ENCODE measurements at regions not wholly inside any gene's neighbourhood (a gene's known extent, or its start where the extent isn't known, plus 50 kb on each side); places are given as distances from the start of the nearest gene placed in this dataset.

DNA sequence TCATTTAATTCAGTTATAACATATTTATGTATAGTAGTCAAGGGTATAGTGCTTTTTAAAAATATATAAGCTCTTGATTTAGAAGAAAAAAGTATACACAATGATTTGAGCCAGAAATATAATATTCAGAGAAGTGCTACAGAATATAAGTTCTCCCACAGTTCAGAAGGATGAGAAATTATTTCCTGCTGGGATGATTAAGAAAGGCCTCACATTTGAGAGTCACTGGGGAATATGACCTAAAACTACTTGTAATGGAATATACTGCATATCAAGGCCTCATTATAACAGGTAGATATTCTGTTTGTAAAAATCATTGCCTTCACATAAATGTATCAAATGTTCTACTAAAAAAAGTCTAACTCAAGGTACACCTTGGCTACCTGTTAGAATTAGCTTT lies 203.5 kb downstream of the MBD2 start:
- no peak for TF ChIP-seq EP300 (IDR thresholded peaks at IDR 0.05)
- TF ChIP-seq POLR2AphosphoS5 (IDR thresholded peaks at IDR 0.05): no peak
- TF ChIP-seq POLR2A (IDR thresholded peaks at IDR 0.05): no peak
- TF ChIP-seq, protein P1, sequence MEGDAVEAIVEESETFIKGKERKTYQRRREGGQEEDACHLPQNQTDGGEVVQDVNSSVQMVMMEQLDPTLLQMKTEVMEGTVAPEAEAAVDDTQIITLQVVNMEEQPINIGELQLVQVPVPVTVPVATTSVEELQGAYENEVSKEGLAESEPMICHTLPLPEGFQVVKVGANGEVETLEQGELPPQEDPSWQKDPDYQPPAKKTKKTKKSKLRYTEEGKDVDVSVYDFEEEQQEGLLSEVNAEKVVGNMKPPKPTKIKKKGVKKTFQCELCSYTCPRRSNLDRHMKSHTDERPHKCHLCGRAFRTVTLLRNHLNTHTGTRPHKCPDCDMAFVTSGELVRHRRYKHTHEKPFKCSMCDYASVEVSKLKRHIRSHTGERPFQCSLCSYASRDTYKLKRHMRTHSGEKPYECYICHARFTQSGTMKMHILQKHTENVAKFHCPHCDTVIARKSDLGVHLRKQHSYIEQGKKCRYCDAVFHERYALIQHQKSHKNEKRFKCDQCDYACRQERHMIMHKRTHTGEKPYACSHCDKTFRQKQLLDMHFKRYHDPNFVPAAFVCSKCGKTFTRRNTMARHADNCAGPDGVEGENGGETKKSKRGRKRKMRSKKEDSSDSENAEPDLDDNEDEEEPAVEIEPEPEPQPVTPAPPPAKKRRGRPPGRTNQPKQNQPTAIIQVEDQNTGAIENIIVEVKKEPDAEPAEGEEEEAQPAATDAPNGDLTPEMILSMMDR (IDR thresholded peaks at IDR 0.05): no peak
- H3K9me3 ChIP-seq: no peaks in the 10 kb centered on the region
- no peaks in the 10 kb centered on the region for H3K4me1 ChIP-seq
- no peaks in the 10 kb centered on the region for H3K27me3 ChIP-seq
- H3K36me3 ChIP-seq: no peaks in the 10 kb centered on the region
- DNase-seq: no peak
- H3K27ac ChIP-seq: no peak overlapping the region
- intact Hi-C loops (cut with DNase I): no loop called here
- H3K4me3 ChIP-seq: no peak overlapping the region

DNA sequence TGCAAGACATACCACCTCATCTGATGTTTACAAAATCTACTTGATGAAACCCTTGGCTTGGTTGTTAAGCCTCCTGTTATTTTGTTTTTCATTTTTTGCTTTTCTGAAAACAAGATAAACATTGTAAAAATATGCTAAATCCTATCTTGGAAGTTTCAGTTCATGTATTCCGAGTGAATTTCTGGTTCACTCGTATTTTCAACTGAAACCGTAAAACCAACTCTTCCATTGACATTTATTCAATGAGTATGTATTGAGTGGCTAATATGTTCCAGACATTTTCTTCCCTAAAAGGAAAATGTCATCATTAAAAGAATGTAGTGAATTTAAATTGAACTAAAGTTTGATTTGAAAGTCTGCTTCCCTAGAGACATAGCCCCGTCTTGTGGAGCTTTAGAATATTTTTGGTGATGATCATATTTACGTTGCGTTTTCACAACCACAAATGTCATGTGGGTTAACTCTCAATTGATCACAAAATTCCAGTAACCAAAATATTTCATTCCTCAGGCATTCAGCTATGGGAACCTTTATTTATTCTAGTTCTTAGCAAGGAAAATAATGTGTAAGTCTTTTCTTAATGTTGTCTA lies 204.2 kb downstream of the MBD2 start:
- Histone ChIP-seq H3K36me3 (no peaks in the 10 kb centered on the region), H3K27ac (no peak overlapping the region), H3K4me1 (no peaks in the 10 kb centered on the region), H3K4me3 (no peak overlapping the region), H3K27me3 (no peaks in the 10 kb centered on the region), H3K9me3 (no peaks in the 10 kb centered on the region)
- intact Hi-C loops (cut with DNase I): no loop called here
- no peak for DNase-seq
- WGBS, 2 donors: 78 to 87% methylated on average over 6 of the region's 6 CpGs
- TF ChIP-seq, protein P1 (IDR thresholded peaks at IDR 0.05): no peak
- TF ChIP-seq POLR2A (IDR thresholded peaks at IDR 0.05): no peak
- no peak for TF ChIP-seq EP300 (IDR thresholded peaks at IDR 0.05)
- TF ChIP-seq POLR2AphosphoS5 (IDR thresholded peaks at IDR 0.05): no peak

- 67 to 74% methylated on average over 3 of the region's 3 CpGs for WGBS, 2 donors
- intact Hi-C loops (cut with DNase I): no loop called here
- Histone ChIP-seq H3K4me1 (no peaks in the 10 kb centered on the region), H3K4me3 (no peak overlapping the region), H3K9me3 (no peaks in the 10 kb centered on the region), H3K27me3 (no peaks in the 10 kb centered on the region), H3K27ac (no peak overlapping the region), H3K36me3 (no peaks in the 10 kb centered on the region)
- DNase-seq: no peak
- TF ChIP-seq POLR2A (IDR thresholded peaks at IDR 0.05) (no peak), POLR2AphosphoS5 (IDR thresholded peaks at IDR 0.05) (no peak), EP300 (IDR thresholded peaks at IDR 0.05) (no peak)
- TF ChIP-seq, protein P1 (IDR thresholded peaks at IDR 0.05): no peak
These were observed 204.8 kb downstream of the MBD2 start for GRCh38 chr18:54019641-54020040.

DNA sequence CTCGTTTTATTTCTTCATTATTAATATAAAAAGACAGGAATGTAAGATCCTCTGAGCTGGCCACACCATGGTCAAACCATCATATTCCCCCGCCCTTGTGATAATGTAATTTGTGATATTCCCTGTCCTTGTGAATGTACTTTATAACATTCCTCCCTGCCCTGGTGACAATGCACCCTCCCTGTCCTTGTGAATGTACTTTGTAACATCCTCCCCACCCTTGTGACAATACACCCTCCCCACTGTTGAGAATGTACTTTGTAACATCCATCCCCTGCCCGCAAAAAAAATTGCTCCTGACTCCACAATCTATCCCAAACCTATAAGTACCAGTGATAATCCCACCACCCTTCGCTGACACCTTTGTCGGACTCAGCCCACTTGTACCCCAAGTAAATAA lies 211.0 kb downstream of the MBD2 start:
- WGBS, 2 donors: 79 to 93% methylated on average over 5 of the region's 5 CpGs
- H3K27ac ChIP-seq: no peak overlapping the region
- DNase-seq: no peak
- TF ChIP-seq, protein P1 (IDR thresholded peaks at IDR 0.05): no peak
- TF ChIP-seq POLR2A (IDR thresholded peaks at IDR 0.05): no peak
- no peak for TF ChIP-seq POLR2AphosphoS5 (IDR thresholded peaks at IDR 0.05)
- H3K4me1 ChIP-seq: no peaks in the 10 kb centered on the region
- H3K4me3 ChIP-seq: no peak overlapping the region
- H3K27me3 ChIP-seq: no peaks in the 10 kb centered on the region
- H3K36me3 ChIP-seq: no peaks in the 10 kb centered on the region
- intact Hi-C loops (cut with DNase I): no loop called here
- H3K9me3 ChIP-seq: no peaks in the 10 kb centered on the region

- no peaks in the 10 kb centered on the region for H3K27me3 ChIP-seq
- no peaks in the 10 kb centered on the region for H3K36me3 ChIP-seq
- H3K4me3 ChIP-seq: no peak overlapping the region
- TF ChIP-seq, protein P1 (IDR thresholded peaks at IDR 0.05): no peak
- TF ChIP-seq POLR2A (IDR thresholded peaks at IDR 0.05) (no peak), POLR2AphosphoS5 (IDR thresholded peaks at IDR 0.05) (no peak), EP300 (IDR thresholded peaks at IDR 0.05) (no peak)
- DNase-seq: no peak
- WGBS, 2 donors: 52 to 68% methylated on average over 4 of the region's 4 CpGs
- no peak overlapping the region for H3K27ac ChIP-seq
- H3K9me3 ChIP-seq: no peaks in the 10 kb centered on the region
- intact Hi-C loops (cut with DNase I): no loop called here
- no peaks in the 10 kb centered on the region for H3K4me1 ChIP-seq
These were observed 219.6 kb downstream of the MBD2 start for GRCh38 chr18:54004828-54005227.
